IPS-18c (cell line): ENCODE measurements at regions not wholly inside any gene's neighbourhood (a gene's known extent, or its start where the extent isn't known, plus 50 kb on each side); places are given as distances from the start of the nearest gene placed in this dataset.

Source experiments
- H3K4me3 ChIP-seq: 2 replicates; pipeline ENCODE4 v1.7.0; 2013; ENCODE audit warnings: low read depth, mild to moderate bottlenecking, low read length, moderate library complexity; ENCODE audit not compliant: insufficient read depth
- H3K9me3 ChIP-seq: one replicate; pipeline ENCODE4 v1.6.1; 2013; ENCODE audit warnings: mild to moderate bottlenecking, low read length, moderate library complexity; ENCODE audit not compliant: control insufficient read depth, insufficient read depth

DNA sequence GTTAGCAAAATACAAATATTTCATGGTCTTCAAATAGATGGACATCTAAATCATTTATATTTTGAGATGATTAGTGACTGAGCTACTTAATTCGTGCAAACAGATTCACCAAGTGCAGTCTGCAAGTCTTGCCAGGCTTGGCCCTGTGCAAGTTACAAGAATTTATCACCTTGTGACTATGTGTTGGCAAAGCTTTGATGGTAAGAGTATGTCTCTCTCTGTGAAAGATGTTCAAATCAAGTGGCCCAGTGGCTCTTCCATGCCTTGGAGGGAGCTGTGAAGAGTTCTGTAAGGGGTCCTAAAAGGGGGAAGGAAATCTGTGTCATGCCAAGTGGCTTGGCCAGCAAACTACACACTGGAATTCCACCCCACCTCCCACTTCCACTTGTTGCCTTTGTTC is 397.3 kb downstream of the TYW1 start:
- no peak overlapping the region; the same call in 1 of the 2 replicates for H3K4me3 ChIP-seq
- H3K9me3 ChIP-seq, result peaks cover 10% of the 10 kb centered on the region

DNA sequence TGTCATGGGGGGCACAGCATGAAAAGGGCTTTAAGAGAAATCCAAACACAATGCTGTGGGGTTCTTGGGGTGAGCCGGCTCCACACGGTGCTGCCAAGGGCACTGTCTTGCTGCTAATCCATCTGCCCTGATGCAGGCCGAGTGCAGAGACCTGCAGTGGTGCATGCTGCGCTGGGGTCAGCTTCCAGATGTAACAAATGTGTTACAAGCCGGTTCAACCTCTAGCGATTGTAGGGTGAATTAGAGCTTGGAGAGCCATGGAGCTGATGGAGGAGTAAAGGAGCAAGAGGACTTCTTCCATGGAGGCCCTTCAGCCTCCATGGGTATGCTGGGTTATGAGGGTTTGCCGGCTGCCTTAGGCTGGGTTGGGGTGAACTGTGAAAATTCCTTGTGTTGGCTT is 402.3 kb downstream of the TYW1 start:
- Histone ChIP-seq H3K4me3 (no peak overlapping the region), H3K9me3 (peaks cover 15% of the 10 kb centered on the region)

DNA sequence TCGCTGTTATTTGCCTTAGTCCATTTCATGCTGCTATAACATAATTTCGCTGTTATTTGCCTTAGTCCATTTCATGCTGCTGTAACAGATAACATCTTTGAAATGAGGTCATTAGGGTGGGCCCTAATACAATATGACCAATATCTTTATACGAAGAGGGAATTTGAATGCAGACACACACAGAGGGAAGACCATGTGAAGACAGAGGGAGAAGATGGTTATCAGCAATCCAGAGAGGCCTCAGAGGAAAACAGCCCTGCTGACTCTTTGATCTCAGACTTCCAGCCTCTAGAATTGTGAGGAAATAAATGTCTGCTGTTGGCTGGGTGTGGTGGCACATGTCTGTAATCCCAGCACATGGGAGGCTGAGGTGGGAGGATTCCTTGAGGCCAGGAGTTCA is 404.9 kb downstream of the TYW1 start:
- H3K4me3 ChIP-seq, result no peak overlapping the region

DNA sequence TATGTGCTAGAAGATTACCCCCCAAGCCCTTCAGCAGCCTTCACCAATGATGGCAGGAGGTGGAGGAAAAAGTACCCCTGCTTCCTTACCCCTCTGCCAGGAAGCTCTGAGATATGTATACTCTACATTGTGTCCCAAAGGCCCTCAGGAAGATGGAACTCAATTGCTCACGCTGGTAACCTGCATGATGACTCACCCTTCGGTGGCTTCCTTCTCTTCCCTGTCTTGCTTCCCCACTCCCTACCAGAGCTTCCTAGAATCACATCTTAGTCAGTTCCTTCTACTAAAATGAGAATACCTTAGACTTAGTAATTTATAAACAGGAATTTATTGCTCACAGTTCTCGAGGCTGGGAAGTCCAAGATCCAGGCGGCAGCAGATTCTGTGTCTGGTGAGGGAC is 405.6 kb downstream of the TYW1 start:
- H3K4me3 ChIP-seq, result no peak overlapping the region
- peaks cover 16% of the 10 kb centered on the region for H3K9me3 ChIP-seq

More for the DNA sequence above, 404.9 kb downstream of the TYW1 start:
- peaks cover 20% of the 10 kb centered on the region for H3K9me3 ChIP-seq

DNA sequence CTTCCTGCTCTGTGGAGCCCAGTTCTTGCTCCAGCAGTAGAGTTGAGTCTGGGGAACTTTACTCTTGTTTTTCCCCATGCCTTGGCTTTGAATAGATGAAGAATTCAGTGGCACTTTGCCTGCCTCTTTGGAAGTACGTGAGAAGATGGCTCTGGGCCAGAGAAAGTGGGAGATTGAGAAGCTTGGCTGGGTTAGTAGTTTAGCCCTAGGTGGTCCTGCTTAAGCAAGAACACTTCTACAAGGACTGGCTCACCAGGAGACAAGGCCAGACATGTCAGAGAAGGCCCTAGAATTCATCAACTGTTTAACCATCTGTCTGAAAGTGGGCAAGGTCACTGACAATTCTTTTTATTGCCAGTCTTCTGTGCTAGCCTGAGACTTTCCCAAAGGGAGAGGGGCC is 410.3 kb downstream of the TYW1 start:
- Histone ChIP-seq H3K4me3 (no peak overlapping the region), H3K9me3 (peaks cover 15% of the 10 kb centered on the region)

DNA sequence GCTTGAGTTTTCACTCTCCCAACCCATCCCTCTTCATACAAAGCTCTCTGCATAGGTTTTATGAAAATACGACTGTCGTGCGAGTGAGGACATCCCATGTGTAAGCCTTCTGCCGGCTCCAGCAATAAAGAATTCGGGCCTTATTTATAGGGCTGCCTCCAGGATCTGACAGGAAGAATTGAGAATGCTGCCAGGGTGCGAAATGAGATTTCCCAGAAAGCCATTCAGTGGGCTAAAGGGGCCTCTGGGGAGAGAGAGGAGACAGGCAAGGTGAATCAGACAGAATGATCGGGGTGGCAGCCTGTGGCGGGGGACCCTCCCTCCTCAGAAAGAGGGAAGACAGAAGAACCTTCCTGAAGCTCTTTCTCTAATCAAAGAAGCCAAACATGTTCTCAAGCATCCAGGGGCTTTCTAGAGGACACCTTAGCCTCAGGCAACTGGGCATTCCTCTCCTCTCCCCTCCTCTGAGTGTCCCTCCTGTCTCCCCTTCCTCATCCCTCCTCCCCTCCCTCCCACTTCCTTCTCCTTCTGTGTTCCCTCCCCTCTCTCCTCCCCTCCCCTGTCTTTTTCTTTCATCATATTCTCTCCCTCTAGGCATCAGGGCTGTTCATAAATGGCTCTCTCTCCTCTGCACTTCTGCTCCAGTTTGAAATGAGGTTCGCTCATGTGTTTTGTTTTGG is 410.9 kb downstream of the TYW1 start:
- Histone ChIP-seq H3K9me3 (peaks cover 15% of the 10 kb centered on the region), H3K4me3 (no peak overlapping the region)

DNA sequence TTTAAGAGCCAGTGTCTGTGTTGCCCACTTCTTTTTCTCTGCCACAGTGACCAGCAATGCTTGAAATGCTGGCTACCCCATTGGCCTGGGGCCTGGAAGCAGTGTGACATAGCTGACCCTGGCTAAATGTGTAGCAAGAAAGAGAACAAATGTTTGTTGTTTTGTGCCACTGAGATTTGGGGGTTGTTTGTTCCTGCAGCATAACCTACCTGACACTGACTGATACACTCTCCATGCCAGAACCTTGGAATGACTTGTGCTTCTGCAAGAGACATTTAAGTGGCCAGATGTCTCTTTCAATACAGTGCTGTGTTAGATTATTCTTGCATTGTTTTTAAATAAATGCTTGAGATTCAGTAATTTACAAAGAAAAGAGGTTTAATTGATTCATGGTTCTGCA is 411.5 kb downstream of the TYW1 start:
- Histone ChIP-seq H3K4me3 (no peak overlapping the region), H3K9me3 (peaks cover 17% of the 10 kb centered on the region)

DNA sequence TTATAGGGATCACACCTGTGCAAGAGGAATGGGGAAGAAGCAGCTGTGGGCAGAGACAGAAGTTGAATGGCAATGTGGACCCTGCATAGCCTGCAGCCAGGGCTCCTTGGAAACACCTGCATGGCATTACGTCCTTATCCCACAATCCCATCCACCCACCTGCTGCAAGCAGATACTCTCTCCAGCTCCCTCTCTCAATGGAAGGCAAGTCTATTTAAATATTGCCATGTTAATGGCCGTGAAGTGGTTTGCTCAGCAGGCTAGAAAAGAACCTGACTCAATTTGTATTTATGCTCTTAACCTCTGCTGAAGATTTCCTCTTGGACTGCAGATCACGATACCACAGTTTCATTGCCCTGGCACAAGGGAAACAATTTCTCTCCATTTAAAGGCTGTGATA is 417.0 kb downstream of the TYW1 start:
- H3K4me3 ChIP-seq, result no peak overlapping the region
- peaks cover 38% of the 10 kb centered on the region for H3K9me3 ChIP-seq

DNA sequence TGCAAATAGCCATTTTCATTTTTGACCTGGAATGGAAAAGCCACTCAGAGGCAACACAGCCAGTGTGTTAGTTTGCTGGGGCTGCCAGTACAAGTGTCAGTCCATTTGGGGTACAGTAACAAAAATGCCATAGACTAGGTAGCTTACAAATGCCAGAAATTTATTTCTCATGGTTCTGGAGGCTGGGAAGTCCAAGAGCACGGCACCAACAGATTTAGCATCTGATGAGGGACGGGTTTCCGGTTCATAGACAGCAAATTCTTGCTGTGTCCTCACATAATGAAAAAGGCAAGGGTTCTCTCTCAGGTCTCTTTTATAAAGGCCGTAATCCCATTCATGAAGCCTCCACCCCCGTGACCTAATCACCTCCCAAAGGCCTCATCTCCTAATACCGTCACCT is 418.2 kb downstream of the TYW1 start:
- Histone ChIP-seq H3K4me3 (no peak overlapping the region), H3K9me3 (peaks cover 39% of the 10 kb centered on the region)

DNA sequence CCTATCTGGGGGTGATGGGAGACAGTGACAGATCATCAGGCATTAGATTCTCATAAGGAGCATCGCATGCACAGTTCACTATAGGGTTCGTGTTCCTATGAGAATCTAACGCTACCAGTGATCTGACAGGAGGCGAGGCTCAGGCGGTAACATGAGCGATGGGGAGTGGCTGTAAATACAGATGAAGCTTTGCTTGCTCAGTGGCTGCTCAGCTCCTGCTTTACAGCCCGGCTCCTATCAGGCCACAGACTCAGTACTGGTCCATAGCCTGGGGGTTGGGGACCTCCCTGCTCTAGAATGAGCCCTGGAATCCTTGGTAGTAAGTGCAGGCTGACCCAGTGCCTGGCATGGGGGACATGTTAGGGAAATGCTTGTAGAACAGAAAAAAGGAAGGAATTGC is 426.0 kb downstream of the TYW1 start:
- Histone ChIP-seq H3K4me3 (no peak overlapping the region), H3K9me3 (peaks cover 21% of the 10 kb centered on the region)

DNA sequence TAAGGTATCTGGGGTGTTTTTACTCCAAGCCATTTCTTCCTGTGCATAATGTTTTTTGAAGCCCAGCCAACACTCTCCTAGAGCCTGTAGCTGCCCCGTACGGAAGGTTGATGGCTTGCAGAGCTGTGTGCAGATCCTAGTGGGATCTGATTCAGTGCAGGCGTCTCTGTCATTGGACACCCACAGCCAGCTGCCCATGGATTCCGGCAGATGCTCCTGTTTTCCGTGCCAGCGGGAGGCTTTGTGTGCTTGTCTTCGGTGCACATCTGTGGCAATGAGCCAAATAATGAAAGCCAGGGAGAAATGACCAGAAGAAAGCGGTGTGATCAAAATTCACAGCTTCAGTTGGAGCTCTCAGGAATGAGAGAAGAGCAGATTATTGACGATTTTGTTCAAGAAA is 426.4 kb downstream of the TYW1 start:
- Histone ChIP-seq H3K9me3 (peaks cover 16% of the 10 kb centered on the region), H3K4me3 (no peak overlapping the region)

DNA sequence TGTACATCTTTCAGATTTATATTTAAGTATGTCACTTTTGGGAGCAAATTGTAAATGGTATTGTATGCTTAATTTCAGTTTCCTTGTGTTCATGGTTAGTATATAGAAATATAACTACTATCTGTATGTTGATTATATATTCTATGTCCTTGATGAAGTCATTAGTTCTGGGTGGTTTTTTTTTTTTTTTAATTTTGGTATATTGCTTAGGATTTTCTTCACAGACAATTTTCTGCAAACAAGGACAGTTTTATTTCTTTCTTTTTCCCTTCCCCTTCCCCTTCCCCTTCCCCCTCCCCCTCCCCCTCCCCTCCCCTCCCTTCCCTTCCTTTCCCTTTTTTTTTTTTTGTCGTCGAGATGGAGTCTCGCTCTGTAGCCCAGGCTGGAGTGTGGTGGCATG is 430.0 kb downstream of the TYW1 start:
- Histone ChIP-seq H3K4me3 (no peak overlapping the region), H3K9me3 (peaks cover 12% of the 10 kb centered on the region)

DNA sequence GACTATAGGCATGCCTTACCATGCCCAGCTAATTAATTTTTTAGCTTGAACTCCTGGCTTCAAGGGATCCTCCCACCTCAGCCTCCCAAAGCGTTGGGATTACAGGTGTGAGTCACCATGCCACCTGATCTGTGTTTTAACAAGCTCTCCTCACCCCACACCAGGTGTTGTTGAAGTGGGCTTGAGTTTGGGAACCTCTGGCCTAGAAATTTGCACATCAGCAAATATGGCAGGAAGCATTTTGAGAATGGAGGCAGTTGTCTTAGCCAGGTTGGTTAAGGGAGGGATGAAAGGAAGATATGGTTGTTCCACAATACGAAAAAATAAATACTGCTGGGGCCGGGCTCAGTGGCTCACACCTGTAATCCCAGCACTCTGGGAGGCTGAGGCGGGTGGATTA is 433.1 kb downstream of the TYW1 start:
- H3K4me3 ChIP-seq, result no peak overlapping the region
- peaks cover 16% of the 10 kb centered on the region for H3K9me3 ChIP-seq

DNA sequence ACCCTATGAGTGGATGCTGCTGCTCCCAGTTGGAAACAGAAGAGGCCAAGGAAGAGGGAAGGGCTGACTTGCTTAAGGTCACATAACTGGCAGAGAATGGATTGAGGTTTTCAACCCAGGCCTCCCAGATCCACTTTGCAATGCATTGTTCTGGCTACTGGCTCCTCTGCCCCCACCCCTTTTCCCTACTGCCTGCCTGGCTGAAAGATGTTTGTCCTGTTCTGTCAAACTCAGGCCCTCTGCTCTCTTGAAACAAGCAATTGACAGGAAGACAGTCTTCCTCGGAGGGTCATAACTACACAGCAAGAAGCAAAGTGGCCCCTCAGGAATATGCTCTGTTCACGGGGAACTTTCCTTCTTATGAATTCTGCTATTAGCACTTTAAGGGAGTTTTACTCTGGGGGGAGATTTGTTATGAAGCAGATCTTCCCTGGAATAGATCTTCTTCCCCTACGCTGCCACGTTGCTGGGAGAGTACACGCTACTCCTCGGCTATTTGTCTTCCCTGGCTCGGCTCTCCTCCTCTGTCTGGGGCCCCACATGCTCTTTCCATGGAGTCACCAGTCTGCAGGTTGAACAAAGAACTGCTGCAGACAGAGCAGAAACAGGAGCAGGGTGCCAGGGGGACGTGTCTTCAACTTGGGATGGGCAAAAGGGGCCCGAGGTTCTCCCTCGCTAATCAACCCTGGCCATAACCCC is 436.1 kb downstream of the TYW1 start:
- no peak overlapping the region for H3K4me3 ChIP-seq
- peaks cover 34% of the 10 kb centered on the region for H3K9me3 ChIP-seq

DNA sequence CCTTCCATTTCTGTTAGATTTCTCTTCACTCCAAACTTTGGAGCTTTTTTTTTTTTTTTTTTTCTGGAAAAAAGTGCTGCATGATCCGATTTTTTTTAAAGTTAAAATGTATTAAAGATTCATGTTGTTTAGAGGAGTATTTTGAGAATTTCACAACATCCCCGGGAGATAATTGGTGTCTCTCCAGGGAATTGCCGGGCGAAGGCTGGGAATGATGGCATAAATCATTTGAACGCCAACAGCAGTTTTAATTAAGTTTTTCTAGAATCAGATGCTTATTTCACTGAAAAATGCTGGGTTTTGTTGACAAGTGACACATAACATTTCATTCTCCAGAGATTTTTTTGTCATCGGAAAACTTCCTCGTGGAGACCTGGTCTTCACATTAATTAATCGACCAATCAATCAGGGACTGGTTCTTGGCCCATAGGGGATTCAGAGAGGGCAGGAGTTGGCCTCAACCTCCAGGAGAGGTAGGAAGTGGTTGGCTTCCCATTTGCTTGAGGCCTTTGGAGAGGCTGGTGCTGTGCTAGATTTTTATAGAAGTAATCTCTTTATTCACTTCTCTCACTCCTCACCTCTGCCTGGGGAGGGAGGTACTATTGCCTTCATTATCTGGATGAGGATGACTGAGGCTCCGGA is 439.4 kb downstream of the TYW1 start:
- Histone ChIP-seq H3K4me3 (no peak overlapping the region), H3K9me3 (peaks cover 41% of the 10 kb centered on the region)

DNA sequence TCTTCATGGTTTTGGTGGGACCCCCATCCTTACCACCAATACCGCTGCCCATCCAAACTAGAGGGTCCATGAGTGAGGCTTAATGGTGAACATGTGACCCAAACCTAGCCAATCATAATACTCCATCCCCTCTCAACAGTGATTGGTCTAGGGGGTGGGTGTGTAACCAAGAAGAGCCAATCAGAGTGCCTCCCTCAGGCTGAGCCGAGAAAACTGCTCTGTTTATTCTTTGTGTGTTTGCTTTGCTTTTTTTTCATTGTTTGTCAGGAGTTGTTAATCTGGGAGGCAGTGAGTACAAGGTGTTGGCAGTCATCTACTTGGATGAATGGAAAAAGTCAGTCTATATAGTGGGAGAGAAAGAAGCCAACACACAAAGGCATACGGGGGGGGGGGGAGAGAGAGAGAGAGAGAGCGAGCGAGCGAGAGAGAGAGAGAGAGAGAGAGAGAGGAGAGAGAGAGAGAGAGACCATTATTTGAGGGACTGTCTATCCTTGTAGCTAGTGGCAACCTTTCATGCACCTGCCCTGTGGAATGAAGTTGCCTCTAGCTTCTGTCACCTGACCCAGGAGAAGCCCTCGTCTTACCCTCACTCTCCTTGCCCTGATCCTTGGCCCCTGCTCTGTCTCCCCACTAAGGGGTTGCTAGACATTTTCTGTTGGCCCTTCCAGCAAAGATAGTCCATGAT is 441.7 kb downstream of the TYW1 start:
- H3K9me3 ChIP-seq, result peaks cover 39% of the 10 kb centered on the region
- H3K4me3 ChIP-seq, result no peak overlapping the region

DNA sequence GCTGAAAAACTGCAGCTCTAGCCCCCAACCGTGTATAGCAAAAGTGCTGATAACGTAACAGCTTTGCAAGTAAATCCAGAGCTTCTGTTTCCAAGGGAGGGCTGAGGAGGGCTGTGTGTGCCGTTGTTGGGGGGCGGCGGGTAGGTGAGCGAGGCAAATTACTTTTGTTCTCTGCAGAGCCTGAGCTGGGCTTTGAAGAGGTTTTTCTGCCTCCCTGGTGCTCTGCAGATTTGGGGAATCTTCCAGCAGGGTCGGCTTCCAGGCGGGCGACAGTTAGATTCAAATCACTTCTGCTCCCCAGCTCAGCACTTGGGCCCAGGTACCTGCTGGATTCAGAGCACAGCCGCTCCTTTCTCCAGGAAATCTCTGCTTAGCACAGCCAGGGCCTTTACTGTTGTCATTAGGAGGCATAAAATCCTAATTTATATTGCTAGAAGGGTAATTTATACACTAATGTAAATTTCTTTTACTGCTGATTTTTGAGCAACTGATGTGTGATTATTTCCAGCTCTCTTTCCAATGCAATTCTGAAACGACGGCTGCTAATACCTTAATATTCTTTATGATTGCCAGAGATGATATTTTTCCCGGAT is 442.4 kb downstream of the TYW1 start:
- Histone ChIP-seq H3K9me3 (peaks cover 39% of the 10 kb centered on the region), H3K4me3 (no peak overlapping the region; the same call in 1 of the 2 replicates)
